ENCODE measurements at regions not wholly inside any gene's neighbourhood (a gene's known extent, or its start where the extent isn't known, plus 50 kb on each side); places are given as distances from the start of the nearest gene placed in this dataset.
"Not testable (repeated sequence)": the region's sequence is repeated elsewhere in the genome, so short reads cannot be mapped to it uniquely, and the experiment has no call there.

DNA sequence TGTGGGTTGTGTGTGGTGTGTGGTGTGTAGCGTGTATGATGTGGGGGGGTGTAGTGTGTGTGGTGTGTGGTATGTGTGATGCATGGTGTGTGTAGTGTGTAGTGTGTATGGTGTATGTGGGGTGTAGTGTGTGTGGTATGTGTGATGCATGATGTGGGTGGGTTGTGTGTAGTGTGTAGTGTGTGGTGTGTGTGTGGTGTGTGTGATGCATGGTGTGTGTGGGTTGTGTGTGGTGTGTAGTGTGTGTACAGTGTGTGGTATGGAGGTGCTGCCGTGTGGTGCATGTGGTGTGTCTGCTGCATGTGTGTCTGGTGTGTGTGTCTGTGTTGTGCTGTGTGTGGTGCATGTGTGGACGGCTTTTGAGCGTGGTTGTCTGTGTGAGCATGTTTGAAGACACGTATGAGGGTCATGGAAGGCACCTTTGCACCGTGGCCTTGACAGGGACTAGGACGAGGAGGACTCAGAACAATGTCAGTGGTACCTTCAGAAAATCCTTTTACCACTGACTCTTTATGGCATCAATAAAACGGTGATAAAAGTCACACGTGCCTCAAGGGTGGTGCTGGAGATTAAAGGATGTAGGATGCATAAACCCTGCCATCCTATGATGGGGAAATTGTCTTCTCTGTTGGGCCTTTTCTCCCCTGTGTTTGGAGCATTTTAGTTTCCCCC lies 328.7 kb upstream of the B3GAT1 start:
- no peak for DNase-seq

DNA sequence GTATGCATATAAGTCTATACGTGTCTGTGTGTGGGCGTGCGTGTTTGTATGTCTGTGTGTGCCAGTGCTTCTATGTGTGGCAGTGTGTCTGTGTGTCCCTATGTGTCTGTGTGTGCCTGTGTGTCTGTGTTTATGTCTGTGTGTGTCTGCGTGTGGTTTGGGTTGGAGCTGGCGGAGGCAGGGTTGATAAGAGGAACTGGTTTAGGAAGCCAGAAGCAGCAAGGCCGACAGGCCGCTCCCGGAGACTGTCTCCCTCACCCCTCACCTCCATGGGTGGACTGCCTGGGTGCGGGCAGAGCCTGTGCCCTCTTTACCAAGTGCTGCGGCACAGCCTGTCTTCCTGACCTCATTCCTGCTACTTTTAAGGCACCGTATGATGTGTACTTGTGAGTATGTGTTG lies 327.1 kb upstream of the B3GAT1 start:
- DNase-seq: no peak

DNA sequence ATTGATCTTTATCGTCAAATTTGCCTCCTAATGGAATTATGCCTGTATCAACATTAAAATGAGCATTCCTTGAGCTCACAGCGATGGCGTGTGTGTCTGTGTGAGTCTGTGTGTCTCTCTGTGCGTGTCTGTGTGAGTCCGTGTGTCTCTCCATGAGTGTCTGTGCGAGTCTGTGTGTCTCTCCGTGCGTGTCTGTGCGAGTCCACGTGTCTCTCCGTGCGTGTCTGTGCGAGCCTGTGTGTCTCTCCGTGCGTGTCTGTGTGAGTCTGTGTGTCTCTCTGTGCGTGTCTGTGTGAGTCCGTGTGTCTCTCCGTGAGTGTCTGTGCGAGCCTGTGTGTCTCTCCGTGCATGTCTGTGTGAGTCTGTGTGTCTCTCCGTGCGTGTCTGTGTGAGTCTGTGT lies 326.5 kb upstream of the B3GAT1 start:
- DNase-seq: no peak

DNA sequence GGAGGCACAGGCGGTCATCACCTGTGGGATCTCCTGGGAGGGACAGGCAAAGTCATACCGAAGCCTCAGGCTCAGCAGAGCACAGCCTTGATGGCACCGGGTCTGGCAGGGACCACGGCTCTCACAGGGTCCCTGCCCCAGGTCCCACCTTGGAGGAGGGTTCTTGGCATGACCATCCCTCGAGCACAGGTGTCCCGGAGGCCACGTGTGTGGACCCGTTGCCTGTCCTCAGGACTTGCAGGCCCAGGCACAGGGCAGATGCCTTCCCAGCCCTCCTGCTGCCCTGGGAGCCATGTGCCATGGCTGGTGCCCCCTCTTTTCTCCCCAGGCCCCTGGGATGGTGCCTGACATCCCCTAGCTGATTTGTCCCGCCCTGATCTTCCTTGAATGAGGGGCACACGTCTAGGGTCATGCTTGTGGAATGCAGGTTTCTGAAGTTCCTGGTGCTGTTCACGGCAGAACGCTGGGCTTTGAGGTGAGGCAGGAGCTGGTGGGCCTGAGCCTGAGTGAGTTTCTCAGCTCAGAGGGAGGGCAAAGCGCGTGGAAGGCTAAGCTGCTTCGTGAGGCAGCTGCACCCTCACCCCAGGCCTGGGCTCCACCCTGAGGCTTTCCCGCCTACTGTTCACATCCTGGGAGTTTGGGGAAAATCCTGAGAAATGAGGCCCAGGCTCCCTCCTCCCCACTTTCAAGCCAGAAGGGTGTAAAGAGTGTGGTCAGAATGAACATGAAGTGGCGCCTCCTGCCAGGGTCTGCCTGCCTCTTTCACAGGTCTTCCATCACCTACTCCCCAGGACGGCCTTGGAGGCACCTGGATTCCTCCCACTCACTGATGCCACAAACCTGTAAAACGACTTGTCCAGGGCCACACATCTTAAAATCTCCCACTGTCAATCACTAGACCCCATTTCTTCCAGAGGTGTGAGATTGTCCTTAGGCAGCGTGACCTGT lies 325.8 kb upstream of the B3GAT1 start:
- DNase-seq: no peak

DNA sequence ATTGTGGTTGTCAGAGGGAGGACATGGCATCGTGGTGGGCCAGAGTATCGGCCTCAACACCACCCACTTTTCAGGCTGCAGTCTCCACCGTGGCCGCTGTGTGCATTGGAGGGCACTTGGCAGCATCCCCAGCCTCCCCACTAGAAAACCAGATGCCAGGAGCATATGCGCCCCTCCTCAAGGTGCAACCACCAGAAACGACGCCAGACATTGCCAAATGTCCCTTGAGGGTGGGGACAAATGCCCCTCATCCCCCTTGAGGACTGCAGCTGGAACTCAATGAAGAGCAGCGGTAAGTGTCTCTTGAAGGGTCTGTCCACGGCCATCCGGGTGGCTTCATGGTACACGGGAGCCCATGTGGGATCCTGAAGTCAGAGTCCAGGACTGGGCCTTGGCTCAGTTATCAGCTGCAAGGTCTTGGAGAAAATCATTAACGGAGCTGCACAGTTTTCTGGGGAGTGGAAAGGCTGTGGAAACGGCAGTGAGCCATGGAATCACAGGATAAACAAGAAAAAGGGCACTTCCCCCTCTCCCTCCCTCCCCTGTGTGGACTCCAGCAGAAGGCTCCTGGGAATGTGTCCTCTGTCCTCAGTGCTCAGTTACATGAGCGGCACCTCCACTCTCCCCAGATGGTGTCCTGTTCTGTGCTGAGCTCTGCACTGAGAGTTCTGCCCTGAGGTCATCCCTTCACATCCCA lies 324.4 kb upstream of the B3GAT1 start:
- no peak for DNase-seq

DNA sequence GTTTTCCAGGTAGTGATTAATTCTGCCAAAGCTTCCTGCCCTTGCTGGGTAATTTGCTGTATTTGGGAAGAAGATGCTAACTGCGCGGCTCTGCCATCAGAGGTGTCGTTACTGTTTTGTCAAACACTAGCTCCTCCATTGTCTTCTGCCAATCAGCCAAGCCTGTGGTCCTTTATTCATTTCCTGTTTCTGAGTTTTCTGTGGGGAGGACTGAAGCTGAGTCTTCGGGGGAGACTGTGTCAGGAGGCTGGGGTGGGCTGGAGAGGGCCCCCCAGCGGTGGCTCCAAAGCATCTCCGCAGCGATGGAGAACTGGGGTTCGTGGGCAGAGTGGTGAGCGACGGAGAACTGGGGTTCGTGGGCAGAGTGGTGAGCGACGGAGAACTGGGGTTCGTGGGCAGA lies 322.9 kb upstream of the B3GAT1 start:
- DNase-seq: no peak

DNA sequence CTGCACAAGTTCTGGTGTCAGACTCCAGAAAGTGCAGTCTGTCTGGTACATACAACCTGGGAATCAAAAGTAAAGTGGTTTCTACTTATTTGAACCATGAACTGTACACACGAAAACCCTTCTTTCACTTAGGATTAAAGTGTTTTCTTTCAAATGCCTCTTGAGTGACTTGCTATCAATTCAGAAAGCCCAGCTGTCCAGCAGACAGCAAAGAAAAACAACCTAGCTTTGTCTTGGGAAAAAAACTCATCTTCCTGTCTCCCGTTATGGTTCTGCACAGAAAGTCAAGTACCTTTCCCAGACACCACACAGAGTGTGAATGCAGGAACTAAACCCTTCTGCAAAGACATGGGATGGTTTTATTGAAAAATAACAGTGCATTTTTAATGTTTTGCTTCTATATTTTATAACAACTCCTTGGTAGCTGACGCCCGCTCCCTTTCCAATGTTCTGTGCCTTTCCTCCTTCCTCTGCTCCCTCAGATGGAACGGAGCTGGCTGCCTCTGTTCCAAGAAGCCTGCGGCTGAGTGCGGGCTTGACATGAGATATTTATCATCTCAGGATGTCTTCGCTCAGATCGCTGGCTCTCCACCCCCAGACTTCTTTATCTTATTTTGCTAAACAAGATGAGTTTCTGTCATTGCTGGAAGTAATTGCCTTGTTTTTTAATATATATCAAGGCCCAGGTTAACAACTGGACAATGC lies 322.3 kb upstream of the B3GAT1 start:
- DNase-seq: no peak

DNA sequence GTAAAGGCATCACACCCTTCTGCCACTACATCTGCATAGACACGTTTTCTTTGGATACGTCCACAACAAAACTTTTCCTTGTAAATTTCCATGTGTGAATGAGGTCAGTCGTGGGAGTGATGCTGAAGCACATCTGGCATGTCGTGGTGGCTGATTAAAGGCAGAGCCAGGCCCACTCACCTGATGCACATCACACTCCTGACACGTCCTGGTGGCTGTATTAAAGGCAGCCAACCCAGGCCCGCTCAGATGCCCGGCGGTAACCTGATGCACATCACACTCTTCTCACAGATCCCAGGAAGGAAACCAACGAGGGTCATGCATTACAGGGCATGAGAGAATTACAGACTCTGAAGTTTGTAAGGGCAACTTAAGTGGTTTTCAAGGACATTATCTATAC lies 321.6 kb upstream of the B3GAT1 start:
- DNase-seq: no peak

DNA sequence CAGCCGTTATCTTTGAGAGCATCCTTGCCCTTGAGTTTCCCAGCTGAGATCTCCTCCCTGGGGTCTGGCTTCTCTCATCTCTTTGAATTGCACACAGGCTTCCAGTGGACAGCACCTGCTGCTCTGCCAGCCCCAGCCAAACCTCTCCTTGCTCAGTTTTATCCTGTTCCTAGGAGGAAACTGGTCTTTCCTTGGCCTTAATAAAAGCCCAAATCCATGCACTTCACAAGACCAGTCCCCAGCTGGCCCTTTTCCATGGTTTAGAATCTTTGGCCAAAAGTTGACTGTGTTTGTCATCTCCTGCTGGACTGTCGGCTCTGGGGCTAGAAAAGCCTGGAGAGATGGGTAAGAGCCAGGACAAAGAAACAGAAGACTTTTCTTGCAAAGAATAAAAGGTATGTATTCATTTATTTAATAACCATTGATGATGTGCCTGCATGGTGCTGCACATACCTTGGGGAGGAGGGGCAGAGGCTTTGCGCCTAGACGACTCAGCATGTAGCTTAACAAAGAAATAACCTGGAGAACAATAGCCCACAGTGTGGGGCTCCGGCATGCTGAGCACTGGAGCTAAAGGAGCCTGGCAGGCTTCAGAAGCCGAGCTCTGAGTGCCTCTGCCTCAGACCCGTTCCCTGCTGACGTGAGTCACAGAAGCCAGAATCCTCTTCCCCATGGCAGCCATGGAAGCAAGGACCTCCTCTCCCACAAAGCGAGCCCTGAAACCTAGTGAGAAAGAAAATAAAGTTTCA lies 319.3 kb upstream of the B3GAT1 start:
- no peak for DNase-seq

DNA sequence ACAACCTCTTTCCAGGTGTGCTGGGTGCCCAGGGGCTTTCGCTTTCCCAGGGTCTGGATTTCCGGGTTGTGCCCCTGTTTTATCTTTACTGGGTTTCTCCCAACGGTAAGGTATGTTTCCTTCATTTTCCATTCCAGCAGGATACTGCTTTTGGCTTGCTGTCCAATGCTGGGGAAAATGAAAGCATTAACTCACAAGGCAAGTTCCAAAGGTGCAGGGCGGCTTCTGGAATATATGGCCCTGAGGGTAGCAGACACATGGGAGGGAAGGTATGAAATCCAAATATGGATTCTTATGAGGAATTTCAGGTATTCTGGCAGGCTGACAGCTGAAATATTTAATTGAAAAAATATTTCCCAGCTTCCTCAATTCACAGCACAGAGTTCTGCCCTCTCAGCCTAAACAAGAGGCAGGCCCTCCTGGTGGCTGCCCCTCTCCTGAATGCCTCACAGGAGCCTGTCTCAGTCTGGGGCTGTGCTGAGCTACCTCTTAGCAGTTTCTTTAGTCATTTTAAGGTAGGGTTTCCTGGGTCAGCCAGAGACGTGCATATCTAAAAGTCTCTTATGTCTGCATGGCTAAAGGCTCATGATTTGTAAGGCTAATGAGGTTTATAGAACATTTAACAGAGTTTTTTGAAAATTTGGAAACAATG lies 318.6 kb upstream of the B3GAT1 start:
- DNase-seq: no peak

DNA sequence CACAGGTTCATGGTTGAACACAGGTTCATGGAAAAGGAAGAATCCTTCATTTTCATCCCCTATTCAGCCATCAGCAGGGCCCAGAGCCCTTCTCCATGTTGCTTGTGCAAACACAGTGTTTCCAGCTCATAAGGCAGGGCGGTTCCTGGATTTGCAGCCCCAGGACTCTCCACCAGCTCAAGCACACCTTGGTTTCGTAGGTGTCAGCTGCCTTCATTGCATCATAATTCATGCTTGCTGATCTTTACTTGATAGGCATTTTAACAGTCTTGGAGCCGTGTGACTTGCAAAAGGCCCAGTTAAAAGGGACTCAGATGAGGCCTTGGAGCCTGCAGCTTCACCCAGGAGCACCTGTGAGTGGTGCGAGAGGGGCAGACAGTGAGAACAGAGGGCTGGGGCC lies 318.1 kb upstream of the B3GAT1 start:
- no peak for DNase-seq

DNA sequence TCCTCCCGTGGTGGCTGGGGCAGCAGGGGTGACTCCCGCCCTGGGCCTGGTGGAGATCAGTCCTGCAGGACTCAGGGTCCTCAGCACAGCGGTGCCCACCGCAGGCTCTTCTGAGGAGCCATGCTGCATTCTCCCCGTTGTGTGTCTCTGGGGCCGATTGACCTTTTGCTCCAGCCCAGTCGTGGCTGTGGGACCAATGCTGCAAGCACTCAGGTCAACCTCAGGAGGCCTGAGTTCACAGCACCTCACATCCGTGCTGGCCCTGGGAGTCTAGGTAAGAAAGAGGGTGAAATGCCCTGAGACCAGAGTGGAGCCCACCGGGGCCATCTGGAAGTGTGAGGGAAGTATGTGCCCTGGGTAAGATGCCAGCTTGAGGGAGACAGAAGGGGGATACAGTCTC lies 316.1 kb upstream of the B3GAT1 start:
- DNase-seq: no peak

DNA sequence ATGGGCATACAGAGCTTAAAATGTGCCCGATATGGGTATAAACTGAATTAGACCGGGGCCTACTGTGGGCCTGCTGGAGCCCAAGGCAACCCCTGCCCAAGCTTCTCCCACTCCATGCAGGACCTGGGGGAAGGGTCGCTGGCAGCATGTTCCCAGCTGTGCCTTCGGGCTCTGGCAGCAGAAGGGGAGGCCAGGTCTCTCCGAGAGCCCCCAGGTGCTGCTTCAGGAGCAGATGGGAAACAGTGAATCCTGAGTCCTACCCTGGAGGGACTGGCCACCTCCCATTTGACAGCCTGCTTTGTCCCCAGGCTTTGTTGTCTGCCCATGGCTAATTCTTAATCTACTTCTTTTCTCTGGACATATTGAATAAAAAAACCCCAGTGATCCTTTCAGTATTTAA lies 315.6 kb upstream of the B3GAT1 start:
- DNase-seq: no peak

DNA sequence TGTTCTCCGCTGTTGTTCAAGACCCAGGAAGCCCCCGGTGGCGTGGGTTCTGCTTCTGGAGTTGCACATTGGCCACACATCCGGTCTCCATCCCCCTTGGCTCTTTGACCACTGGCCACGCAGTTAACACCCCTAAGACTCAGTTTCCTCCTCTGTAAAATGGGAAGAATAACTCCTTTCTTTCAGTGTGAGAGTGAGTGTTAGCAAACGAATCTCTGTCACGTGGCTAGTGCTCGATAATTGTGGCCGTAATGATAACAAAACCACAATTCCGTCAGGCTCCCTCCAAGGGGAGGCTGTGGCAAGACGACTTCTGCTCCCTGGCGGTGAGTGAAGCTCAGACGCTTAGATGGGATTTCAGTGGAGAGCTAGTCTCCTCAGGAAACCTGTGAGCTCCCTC lies 315.2 kb upstream of the B3GAT1 start:
- no peak for DNase-seq

DNA sequence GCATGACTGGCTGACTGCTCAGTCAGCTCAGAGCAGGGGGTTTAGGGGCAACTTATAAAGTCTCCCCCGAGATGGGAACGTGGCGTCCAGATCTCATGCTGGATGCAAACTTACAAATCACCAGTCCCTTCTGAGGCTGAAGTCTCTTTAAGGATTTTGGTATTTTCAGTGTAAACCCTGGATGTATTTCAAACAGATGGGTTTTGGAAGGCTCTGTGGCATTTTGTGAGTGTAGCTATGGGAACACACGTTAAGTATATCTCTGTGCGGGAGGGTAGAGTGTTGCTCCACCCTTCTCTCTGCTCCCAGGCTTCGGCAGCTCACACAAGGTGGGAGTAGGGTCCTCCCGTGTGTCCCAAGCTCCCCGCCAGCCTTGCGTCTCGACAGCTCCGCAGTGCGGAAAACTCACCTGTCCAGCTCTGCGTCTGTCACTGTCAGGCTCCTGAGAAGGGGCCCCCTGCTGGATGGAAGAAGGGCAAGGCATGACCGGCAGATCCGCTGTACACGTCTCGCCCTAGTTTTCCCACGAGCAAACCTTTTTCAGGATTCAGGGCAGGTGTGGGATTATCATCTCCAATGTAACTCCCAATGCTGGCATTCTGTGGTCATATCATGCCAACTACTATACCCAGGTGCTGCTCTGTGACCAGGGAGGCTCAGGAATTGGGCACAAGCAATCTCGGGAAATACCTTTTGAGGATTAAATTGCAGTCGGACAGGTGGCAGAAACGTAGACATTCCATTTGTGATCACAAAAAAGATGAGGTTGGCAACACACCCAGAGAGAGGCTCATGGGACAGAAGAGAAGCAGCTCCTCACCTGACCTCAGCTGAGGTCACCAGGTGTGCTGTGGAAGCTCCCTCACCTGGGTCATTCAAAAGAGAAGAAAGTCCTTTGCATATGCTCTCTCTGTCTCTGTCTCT lies 313.9 kb upstream of the B3GAT1 start:
- DNase-seq: no peak

DNA sequence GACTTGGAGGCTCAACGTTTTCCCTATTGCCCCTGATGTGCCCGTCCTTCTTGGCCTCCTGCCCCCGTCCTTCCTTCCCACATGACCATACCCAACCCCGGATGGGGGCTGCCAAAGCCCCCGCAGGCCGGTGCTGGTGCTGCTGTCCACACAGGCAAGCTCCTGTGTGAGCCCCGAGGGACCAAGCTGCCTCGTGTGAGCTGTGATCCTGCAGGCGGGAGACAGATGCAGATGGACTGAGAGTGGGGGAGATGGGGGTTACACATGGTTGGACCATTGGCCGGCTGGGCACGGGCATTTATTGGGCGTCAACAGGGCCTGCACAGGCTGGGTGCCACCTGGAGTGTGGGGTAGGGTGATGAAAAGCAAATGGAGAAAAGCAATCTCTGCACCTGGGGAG lies 313.2 kb upstream of the B3GAT1 start:
- no peak for DNase-seq

DNA sequence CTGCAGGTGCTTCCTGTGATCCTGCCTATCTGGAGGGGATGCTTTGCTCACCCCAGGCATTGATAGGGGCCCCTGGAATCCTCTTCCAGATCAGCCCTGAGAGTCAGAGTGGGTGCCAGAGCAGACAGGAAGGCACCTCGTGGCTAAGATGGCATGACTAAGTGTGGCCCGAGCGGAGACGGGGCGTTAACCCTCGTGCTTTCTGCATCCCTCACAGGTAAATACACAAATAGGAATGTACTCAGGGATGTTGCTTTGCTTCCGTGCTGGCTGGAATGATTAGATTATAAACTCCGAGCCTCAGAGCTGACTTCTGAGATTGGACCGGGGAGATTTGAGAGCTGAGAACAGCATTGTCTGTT lies 312.7 kb upstream of the B3GAT1 start:
- no peak for DNase-seq

DNA sequence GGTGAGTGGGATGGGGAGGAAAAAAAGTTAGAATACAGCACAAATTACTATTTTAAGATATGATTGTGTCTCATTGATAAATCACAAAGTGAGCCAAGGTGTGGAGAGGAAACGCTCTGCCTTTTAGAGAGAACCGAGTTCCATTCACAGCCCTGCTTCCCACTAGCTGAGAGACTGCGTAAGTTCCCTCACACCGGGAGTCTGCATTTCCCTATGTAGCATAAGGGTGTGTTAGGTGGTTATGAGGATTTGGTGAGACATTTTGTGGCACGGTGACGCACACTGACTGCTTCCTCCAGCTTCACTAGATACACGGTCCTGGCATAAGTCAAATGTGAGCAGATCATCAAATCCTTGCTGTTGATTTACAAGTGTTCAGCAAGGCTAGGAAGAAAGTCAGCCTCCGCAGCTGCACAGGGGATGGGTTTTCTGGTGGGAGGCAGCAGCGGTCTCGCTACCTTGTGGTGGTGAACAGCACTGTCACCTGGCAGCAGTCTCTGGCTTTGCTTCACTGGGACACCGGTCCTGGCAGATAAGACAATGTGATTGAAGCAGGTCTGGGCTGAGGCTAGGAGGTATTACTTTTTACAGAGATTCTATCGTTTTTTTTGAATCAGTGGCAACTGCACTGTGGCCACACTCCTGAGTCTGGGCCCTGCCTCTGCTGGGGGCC lies 312.2 kb upstream of the B3GAT1 start:
- DNase-seq: no peak

DNA sequence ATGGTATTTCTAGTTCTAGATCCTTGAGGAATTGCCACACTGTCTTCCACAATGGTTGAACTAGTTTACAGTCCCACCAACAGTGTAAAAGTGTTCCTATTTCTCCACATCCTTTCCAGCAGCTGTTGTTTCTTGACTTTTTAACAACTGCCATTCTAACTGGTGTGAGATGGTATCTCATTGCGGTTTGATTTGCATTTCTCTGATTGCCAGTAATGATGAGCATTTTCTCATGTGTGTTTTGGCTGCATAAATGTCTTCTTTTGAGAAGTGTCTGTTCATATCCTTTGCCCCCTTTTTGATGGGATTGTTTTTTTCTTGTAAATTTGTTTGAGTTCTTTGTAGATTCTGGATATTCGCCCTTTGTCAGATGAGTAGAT lies 308.6 kb upstream of the B3GAT1 start:
- DNase-seq: not testable (repeated sequence)
